ENCODE measurements at regions not wholly inside any gene's neighbourhood (a gene's known extent, or its start where the extent isn't known, plus 50 kb on each side); places are given as distances from the start of the nearest gene placed in this dataset.

DNA sequence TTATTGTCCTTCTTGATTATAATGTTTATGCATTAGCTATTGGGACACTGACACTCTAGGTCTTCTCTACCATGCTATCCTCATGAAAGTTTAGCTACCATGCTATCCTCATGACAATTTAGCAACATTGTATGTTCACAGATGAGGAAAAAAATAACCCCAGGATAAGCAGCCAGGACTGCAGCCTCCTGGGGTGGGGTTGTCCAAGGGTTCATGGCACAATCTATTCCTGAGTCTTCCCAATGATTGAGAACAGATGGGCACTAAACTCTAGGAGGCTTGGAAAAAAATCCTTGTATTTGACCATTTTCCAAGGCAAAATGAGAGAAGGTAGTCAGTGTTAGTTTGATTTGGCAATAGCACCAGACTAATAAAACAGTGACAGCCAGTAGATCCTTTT is 619.8 kb upstream of the LCORL start:
- TF ChIP-seq TOE1 (CRISPR knock-in tag; IDR thresholded peaks at IDR 0.05) (no peak), POLR2AphosphoS5 (IDR thresholded peaks at IDR 0.05; ENCODE audit: low read depth, low read length) (no peak), CREB1 (IDR thresholded peaks at IDR 0.05) (no peak), CREB1 (CRISPR knock-in tag; IDR thresholded peaks at IDR 0.05) (no peak), MAFK (conservative IDR thresholded peaks at IDR 0.05 in 1 of 2, IDR thresholded peaks at IDR 0.05 in 1 of 2; ENCODE audit: low read length in 2 of 2) (no peak), ZFX (CRISPR knock-in tag; IDR thresholded peaks at IDR 0.05; ENCODE audit: low read depth) (no peak), EHMT2 (IDR thresholded peaks at IDR 0.05; ENCODE audit: borderline replicate concordance, low read depth, low read length) (no peak)
- TF ChIP-seq, protein P1, sequence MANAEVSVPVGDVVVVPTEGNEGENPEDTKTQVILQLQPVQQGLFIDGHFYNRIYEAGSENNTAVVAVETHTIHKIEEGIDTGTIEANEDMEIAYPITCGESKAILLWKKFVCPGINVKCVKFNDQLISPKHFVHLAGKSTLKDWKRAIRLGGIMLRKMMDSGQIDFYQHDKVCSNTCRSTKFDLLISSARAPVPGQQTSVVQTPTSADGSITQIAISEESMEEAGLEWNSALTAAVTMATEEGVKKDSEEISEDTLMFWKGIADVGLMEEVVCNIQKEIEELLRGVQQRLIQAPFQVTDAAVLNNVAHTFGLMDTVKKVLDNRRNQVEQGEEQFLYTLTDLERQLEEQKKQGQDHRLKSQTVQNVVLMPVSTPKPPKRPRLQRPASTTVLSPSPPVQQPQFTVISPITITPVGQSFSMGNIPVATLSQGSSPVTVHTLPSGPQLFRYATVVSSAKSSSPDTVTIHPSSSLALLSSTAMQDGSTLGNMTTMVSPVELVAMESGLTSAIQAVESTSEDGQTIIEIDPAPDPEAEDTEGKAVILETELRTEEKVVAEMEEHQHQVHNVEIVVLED (CRISPR knock-in tag; IDR thresholded peaks at IDR 0.05; ENCODE audit: borderline replicate concordance), result no peak
- TF ChIP-seq, protein P2, sequence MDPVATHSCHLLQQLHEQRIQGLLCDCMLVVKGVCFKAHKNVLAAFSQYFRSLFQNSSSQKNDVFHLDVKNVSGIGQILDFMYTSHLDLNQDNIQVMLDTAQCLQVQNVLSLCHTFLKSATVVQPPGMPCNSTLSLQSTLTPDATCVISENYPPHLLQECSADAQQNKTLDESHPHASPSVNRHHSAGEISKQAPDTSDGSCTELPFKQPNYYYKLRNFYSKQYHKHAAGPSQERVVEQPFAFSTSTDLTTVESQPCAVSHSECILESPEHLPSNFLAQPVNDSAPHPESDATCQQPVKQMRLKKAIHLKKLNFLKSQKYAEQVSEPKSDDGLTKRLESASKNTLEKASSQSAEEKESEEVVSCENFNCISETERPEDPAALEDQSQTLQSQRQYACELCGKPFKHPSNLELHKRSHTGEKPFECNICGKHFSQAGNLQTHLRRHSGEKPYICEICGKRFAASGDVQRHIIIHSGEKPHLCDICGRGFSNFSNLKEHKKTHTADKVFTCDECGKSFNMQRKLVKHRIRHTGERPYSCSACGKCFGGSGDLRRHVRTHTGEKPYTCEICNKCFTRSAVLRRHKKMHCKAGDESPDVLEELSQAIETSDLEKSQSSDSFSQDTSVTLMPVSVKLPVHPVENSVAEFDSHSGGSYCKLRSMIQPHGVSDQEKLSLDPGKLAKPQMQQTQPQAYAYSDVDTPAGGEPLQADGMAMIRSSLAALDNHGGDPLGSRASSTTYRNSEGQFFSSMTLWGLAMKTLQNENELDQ (CRISPR knock-in tag; IDR thresholded peaks at IDR 0.05; ENCODE audit: borderline replicate concordance), result no peak

Measured in HepG2 (cell line).